GM18870 (cell line): ENCODE measurements at regions not wholly inside any gene's neighbourhood (a gene's known extent, or its start where the extent isn't known, plus 50 kb on each side); places are given as distances from the start of the nearest gene placed in this dataset.
"Not testable (repeated sequence)": the region's sequence is repeated elsewhere in the genome, so short reads cannot be mapped to it uniquely, and the experiment has no call there.

Experiments
- ATAC-seq: cut with Tn5 transposase; IDR thresholded peaks from one replicate; pipeline ENCODE4 v1.9.1; 2021; ENCODE audit warnings: moderate library complexity; ENCODE audit not compliant: unreplicated experiment

- no peak for ATAC-seq
Measured at GRCh38 chr6:1445650-1446330, 56.4 kb downstream of the FOXF2 start.

- ATAC-seq = no peak
Measured at GRCh38 chr6:1449896-1450295, 60.5 kb downstream of the FOXF2 start.

DNA sequence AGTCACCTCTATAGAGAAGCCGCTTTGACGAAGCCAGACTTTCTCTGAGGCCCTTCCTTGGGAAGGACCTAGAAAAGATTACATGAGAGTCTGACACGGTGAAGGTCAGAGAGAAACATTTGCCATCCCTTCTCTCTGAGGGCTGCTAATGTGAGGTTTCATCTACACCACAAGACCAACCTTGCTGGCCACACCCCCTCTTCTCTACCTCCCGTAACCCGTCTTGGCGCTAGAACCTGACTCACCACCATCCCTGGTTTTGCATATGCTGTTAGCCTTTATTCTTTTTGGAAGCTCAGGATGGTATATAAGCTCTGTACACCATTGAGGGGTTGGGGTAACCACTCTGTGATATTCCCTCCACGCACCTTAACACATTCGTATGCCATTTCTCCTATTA is 63.6 kb downstream of the FOXF2 start:
- ATAC-seq = no peak

DNA sequence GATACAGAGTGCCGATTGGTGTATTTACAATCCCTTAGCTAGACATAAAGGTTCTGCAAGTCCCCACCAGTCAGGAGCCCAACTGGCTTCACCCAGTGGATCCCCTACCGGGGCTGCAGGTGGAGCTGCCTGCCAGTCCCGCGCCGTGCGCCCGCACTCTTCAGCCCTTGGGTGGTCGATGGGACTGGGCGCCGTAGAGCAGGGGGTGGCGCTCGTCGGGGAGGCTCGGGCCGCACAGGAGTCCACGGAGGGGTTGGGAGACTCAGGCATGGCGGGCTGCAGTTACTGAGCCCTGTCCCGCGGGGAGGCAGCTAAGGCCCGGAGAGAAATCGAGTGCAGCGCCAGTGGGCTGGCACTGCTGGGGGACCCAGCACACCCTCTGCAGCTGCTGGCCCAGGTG is 67.4 kb downstream of the FOXF2 start:
- not testable (repeated sequence) for ATAC-seq

- ATAC-seq = no peak
Measured at GRCh38 chr6:1461207-1461606, 71.8 kb downstream of the FOXF2 start.

DNA sequence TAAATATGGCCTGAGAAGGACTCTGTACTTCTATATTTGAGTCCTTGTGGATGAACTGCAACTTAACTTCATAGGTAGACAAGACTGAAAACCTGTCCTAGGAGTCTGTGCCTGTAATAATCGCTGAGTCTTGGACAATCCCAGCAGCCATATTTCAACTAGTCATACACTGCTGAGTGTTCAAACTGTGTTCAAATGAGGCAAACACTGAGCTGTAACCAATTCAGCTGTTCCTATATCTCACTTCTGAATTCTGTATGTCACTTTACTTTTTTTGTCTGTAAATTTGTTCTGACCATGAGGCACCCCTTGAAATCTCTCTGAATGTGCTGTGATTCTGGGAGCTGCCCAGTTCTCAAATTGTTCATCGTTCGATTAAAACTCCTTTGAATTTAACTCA is 72.4 kb downstream of the FOXF2 start:
- ATAC-seq = no peak

- ATAC-seq = no peak
Measured at GRCh38 chr6:1463275-1463674, 73.9 kb downstream of the FOXF2 start.

DNA sequence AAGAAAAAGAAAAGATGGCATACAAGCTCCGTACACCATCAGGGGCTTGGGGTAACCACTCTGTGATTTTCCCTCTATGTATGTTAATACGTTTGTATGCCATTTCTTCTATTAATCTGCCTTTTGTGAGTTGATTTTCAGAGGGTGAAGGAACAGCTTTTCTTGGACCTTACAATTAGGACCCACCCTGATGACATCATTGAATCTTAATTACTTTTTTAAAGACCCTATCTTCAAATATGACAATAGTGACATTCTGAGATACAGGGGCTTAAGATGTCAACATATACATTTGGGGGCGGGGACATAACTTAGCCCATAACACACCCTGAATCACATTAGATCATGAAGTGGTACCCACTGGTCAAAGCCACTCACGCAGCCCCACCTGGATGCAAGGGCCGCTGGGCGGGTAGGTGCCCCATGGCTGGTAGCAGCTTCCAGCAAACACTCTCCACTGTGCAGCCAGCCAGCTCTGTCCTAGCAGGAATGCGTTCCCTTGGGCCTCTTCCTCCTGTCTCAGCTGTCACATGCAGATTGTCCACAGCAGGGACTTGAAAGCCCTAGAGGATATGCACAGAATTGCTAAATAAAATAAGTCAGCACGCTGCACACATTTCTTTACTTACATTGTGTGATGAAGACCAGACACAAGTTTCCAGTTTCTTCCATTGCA is 74.5 kb downstream of the FOXF2 start:
- ATAC-seq = no peak

GRCh38 chr6:1464781-1465370 is 75.5 kb downstream of the FOXF2 start:
- ATAC-seq = no peak

DNA sequence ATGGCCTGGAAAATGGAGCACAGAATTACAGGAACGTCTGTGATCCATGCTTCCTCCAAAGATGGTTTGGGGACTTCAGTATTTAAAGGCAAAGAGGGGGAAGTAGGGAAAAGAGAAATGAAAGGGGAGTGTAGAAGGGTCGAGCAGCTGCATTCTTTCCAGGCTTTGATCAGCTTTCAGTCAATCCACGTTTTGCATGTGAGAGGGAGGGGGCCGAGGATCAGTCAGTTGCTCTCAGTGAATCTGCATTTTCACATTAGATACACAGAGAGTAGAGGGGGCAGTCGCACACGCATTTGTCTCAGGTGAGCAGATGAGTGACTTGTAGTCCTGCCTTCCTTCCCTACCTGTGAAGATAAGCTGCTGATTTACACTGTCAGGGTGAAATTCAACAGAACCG is 78.8 kb downstream of the FOXF2 start:
- ATAC-seq = no peak

DNA sequence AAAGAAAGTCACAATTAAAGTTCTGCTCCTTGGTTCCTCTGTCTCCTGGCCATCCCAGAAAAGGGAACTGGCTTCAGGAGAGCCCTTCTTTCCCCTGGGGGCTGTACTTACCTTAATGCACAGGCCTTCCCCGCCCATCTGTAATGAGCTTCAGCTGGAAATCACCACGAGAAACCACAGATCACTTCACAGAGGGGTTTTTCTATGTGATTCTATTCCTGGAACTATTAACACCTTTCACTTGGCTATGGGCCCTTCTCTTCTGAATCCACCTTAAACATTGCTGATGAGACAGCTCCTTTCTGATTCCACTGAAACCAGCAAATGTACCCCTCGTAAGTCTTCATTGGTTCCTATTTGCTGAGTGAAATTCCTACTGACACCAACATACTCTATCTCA is 80.7 kb downstream of the FOXF2 start:
- ATAC-seq = no peak

DNA sequence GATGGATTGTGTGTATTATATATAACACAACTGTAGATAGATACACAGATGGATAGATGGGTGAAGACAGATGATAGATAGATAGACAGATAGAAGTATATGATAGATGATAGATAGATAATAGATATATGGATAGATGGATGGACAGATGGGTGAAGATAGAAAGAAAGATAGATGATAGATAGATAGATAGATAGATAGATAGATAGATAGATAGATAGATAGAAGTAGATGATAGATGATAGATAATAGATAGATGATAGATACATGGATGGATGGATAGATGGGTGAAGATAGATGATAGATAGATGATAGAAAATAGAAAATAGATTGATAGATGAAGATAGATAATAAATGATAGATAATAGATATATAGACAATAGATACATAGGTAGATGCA is 83.3 kb downstream of the FOXF2 start:
- no peak for ATAC-seq

DNA sequence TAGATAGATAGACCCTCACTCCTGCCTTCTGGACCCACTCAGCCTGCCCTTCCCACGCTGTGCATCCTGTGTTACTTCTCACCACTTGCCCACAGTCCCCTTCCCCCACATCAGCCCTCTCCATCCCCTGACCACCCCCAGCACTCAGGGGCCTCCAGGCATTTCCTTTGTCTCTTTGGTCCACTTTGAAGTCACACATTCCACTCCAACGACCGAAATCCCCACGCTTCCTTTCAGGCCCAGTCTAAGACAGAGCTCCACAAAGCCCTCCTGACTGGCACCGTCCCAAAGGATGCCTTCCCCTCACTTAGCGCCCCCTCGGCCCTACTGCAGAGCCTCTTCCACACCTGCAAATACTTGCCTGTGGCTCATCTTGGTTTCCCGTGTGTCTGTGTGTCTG is 83.8 kb downstream of the FOXF2 start:
- ATAC-seq = no peak

GRCh38 chr6:1473598-1473997 is 84.2 kb downstream of the FOXF2 start:
- ATAC-seq = no peak

DNA sequence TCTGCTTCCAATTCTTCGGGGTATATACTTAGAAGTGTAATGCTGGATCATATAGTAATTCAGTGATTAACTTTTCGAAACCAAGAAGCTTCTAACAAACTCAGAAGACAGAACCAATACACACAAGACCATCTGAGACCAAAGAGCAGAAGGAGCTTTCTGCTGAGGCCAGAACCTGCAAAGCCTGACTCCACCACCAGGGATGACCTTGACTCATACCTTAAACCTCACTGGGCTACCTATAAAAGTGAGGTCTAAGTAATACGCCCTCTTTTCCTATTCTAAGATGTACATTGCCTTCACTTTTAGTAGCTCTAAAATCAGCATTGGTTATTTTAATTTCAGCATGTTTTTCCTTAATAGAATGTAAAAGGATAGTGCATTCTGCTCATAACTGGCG is 84.8 kb downstream of the FOXF2 start:
- no peak for ATAC-seq

GRCh38 chr6:1475174-1475573 is 85.8 kb downstream of the FOXF2 start:
- ATAC-seq = no peak

- no peak for ATAC-seq
Measured at GRCh38 chr6:1477432-1478090, 88.2 kb downstream of the FOXF2 start.

DNA sequence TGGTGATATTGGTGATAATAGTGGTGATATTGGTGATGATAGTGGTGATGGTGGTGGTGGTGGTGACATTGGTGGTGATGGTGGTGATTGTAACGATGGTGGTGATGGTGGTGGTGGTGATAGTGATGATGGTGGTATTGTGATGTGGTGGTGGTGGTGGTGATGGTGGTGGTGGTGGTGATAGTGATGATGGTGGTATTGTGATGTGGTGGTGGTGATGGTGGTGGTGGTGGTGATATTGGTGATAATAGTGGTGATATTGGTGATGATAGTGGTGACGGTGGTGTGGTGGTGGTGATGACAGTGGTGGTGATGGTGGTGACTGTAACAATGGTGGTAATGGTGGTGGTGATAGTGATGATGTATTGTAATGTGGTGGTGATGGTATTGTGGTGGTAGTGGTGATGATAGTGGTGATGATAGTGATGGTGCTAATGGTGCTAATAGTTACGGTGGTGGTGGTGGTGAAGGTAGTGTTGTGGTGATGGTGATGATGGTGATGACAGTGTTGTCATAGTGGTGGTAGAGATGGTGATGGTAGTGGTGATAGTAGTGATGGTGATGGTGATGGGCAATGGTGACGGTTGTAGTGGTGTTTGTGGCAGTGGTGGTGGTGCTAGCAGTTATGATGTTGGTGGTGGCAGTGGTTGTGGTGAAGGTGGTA is 88.9 kb downstream of the FOXF2 start:
- ATAC-seq = not testable (repeated sequence)

- ATAC-seq = no peak
Measured at GRCh38 chr6:1479095-1479494, 89.7 kb downstream of the FOXF2 start.

DNA sequence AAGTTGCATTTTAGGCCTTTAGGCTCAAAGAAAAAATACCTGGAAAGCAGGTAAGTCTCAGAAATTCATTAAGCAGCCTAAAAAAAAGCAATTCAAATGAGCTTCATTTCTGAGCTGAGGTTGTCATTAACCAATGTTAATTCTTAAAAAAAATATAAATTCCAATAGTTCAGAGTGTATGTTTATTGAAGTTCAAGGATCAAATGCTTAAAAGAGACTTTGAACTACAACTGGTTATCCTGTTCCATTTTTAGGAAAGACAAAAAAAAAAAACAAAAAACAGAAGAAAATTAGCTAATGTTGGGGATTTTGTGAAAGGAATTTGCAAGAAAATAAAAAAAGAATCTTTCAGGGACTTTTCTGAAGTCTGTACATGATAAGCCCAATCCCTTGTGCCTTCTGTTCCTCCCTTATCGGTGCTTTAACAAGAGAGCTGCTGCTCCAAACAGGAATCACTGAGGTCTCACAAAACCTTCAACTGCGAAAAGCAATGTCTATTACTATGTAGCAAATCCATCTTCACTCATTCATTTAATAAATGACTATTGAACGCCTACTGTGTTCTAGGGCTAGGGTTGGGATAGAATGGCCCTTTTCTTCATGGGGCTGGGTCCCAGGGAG is 90.3 kb downstream of the FOXF2 start:
- ATAC-seq = no peak

GRCh38 chr6:1481286-1481685 is 91.9 kb downstream of the FOXF2 start:
- no peak for ATAC-seq
